GM23248 (cell line): ENCODE measurements at regions not wholly inside any gene's neighbourhood (a gene's known extent, or its start where the extent isn't known, plus 50 kb on each side); places are given as distances from the start of the nearest gene placed in this dataset.

Source experiments
- DNase-seq: peaks from one replicate; pipeline ENCODE4 v3.0.0-alpha.2; 2015
- H2AFZ ChIP-seq: fragments of 200-600 bp; sonication (generic); 2 replicates; pipeline ENCODE4 v1.6.1; 2016; ENCODE audit warnings: antibody characterized with exemption
- H3F3A ChIP-seq: fragments of 200-600 bp; sonication (generic); 2 replicates; pipeline ENCODE4 v1.6.1; 2016; ENCODE audit warnings: mild to moderate bottlenecking, antibody characterized with exemption, mixed run types; ENCODE audit not compliant: insufficient read depth
- H3K27ac ChIP-seq: fragments of 200-600 bp; sonication (generic); 2 replicates; pipeline ENCODE4 v1.5.1; 2016; ENCODE audit warnings: mild to moderate bottlenecking
- H3K27me3 ChIP-seq: fragments of 200-600 bp; sonication (generic); replicated peaks from 2 replicates; pipeline ENCODE4 v1.6.1; 2016; ENCODE audit warnings: mild to moderate bottlenecking; ENCODE audit not compliant: insufficient read depth
- H3K36me3 ChIP-seq: fragments of 200-600 bp; sonication (generic); 2 replicates; pipeline ENCODE4 v1.6.1; 2016; ENCODE audit warnings: low read depth, mild to moderate bottlenecking
- H3K4me1 ChIP-seq: fragments of 200-600 bp; sonication (generic); 2 replicates; pipeline ENCODE4 v1.6.1; 2016; ENCODE audit warnings: mild to moderate bottlenecking; ENCODE audit not compliant: insufficient read depth
- H3K4me2 ChIP-seq: fragments of 200-600 bp; sonication (generic); one replicate; pipeline ENCODE4 v1.6.1; 2016; ENCODE audit warnings: mild to moderate bottlenecking; ENCODE audit not compliant: unreplicated experiment
- H3K4me3 ChIP-seq: fragments of 200-600 bp; sonication (generic); 2 replicates; pipeline ENCODE4 v1.5.1; 2016; ENCODE audit warnings: mild to moderate bottlenecking
- H3K79me2 ChIP-seq: fragments of 200-600 bp; sonication (generic); 2 replicates; pipeline ENCODE4 v1.6.1; 2016; ENCODE audit warnings: mild to moderate bottlenecking; ENCODE audit not compliant: insufficient read depth
- H3K9ac ChIP-seq: fragments of 200-600 bp; sonication (generic); 2 replicates; pipeline ENCODE4 v1.6.1; 2016; ENCODE audit warnings: mild to moderate bottlenecking
- H3K9me2 ChIP-seq: fragments of 200-600 bp; sonication (generic); 2 replicates; pipeline ENCODE4 v1.6.1; 2016; ENCODE audit warnings: mixed run types, mild to moderate bottlenecking, moderate library complexity; ENCODE audit not compliant: insufficient read depth
- H3K9me3 ChIP-seq: fragments of 200-600 bp; sonication (generic); one replicate; pipeline ENCODE4 v1.6.1; 2017; ENCODE audit warnings: low read depth
- H4K20me1 ChIP-seq: fragments of 200-600 bp; sonication (generic); 2 replicates; pipeline ENCODE4 v1.6.0; 2016; ENCODE audit not compliant: insufficient read depth
- EZH2 ChIP-seq: fragments of 200-600 bp; sonication (generic); IDR thresholded peaks from 2 replicates; pipeline ENCODE4 v1.6.1; 2018; ENCODE audit warnings: antibody characterized with exemption, mild to moderate bottlenecking; ENCODE audit not compliant: insufficient read depth, poor library complexity, severe bottlenecking
- EZH2phosphoT487 ChIP-seq: fragments of 200-600 bp; sonication (generic); IDR thresholded peaks from 2 replicates; pipeline ENCODE4 v1.6.1; 2018; ENCODE audit warnings: antibody characterized with exemption, moderate library complexity, mild to moderate bottlenecking, low read depth; ENCODE audit not compliant: insufficient read depth
- WGBS, 2 experiments: methylation state at CpG; one replicate each; pipeline ENCODE4 v1.1.6; 2015 to 2017; ENCODE audit warnings: low lambda C conversion rate in 2 of 2, low coverage in 1 of 2; ENCODE audit errors: missing lambda C conversion rate in 2 of 2; 5-methylcytosine and 5-hydroxymethylcytosine counted together
- in situ Hi-C: fragments of 300-500 bp; cut with MboI; formaldehyde crosslinking; loops from 2 replicates; pipeline ENCODE4 v1.15.0; 2020

GRCh38 chr20:46833360-46833759, 61.3 kb upstream of the EYA2 start:
- in situ Hi-C loops, result no loop called here
- Histone ChIP-seq H4K20me1 (no peaks in the 10 kb centered on the region), H3K36me3 (no peaks in the 10 kb centered on the region), H3K4me2 (no peak overlapping the region), H2AFZ (no peak overlapping the region), H3K27ac (no peak overlapping the region), H3K27me3 (no peaks in the 10 kb centered on the region), H3F3A (no peaks in the 10 kb centered on the region), H3K9me2 (no peaks in the 10 kb centered on the region), H3K79me2 (no peaks in the 10 kb centered on the region), H3K4me1 (peaks cover 11% of the 10 kb centered on the region), H3K4me3 (no peak overlapping the region), H3K9ac (no peak overlapping the region), H3K9me3 (no peaks in the 10 kb centered on the region)
- DNase-seq, result no peak
- TF ChIP-seq EZH2 (no peak), EZH2phosphoT487 (no peak)
- 95 to 97% methylated on average over 3 of the region's 3 CpGs for WGBS, 2 experiments

GRCh38 chr20:46835418-46835817, 59.2 kb upstream of the EYA2 start:
- Histone ChIP-seq H3K79me2 (no peaks in the 10 kb centered on the region), H3K4me1 (peaks cover 6% of the 10 kb centered on the region; the same call in 1 of the 2 replicates), H3K36me3 (no peaks in the 10 kb centered on the region), H3K9ac (no peak overlapping the region), H3F3A (no peaks in the 10 kb centered on the region), H3K9me2 (no peaks in the 10 kb centered on the region), H3K4me2 (no peak overlapping the region), H3K27me3 (no peaks in the 10 kb centered on the region), H3K4me3 (no peak overlapping the region), H2AFZ (no peak overlapping the region), H4K20me1 (no peaks in the 10 kb centered on the region), H3K9me3 (no peaks in the 10 kb centered on the region), H3K27ac (no peak overlapping the region)
- peak; percentile 82 for DNase-seq
- 0% methylated on average over 1 of the region's 1 CpG for WGBS, 2 experiments
- TF ChIP-seq EZH2, result no peak
- TF ChIP-seq EZH2phosphoT487, result no peak
- in situ Hi-C loops, result no loop called here

- no peaks in the 10 kb centered on the region for H3K9me2 ChIP-seq
- no peaks in the 10 kb centered on the region for H3K79me2 ChIP-seq
- H3K4me3 ChIP-seq, result no peak overlapping the region
- WGBS, 2 experiments, result 50 to 71% methylated on average over 3 to 4 of the region's 4 CpGs
- H3K27me3 ChIP-seq, result no peaks in the 10 kb centered on the region
- no peak for DNase-seq
- H3K9ac ChIP-seq, result no peak overlapping the region
- no peaks in the 10 kb centered on the region for H3F3A ChIP-seq
- TF ChIP-seq EZH2phosphoT487 (no peak), EZH2 (no peak)
- H3K4me1 ChIP-seq, result peaks cover 6% of the 10 kb centered on the region; the same call in 1 of the 2 replicates
- H4K20me1 ChIP-seq, result no peaks in the 10 kb centered on the region
- no peak overlapping the region for H3K4me2 ChIP-seq
- no peak overlapping the region for H2AFZ ChIP-seq
- in situ Hi-C loops, result no loop called here
- H3K9me3 ChIP-seq, result no peaks in the 10 kb centered on the region
- no peaks in the 10 kb centered on the region for H3K36me3 ChIP-seq
- H3K27ac ChIP-seq, result no peak overlapping the region
Observed at GRCh38 chr20:46837083-46837482, 57.6 kb upstream of the EYA2 start.

GRCh38 chr20:46838011-46838410, 56.6 kb upstream of the EYA2 start:
- H3K4me1 ChIP-seq, result peaks cover 6% of the 10 kb centered on the region; the same call in 1 of the 2 replicates
- no peaks in the 10 kb centered on the region for H3K36me3 ChIP-seq
- DNase-seq, result no peak
- no peak overlapping the region for H2AFZ ChIP-seq
- in situ Hi-C loops, result no loop called here
- H3K27me3 ChIP-seq, result no peaks in the 10 kb centered on the region
- no peaks in the 10 kb centered on the region for H3K9me2 ChIP-seq
- no peaks in the 10 kb centered on the region for H3K9me3 ChIP-seq
- no peak overlapping the region for H3K9ac ChIP-seq
- 26 to 46% methylated on average over 2 of the region's 2 CpGs for WGBS, 2 experiments
- no peaks in the 10 kb centered on the region for H3F3A ChIP-seq
- H3K27ac ChIP-seq, result no peak overlapping the region
- TF ChIP-seq EZH2 (no peak), EZH2phosphoT487 (no peak)
- no peaks in the 10 kb centered on the region for H4K20me1 ChIP-seq
- H3K4me3 ChIP-seq, result no peak overlapping the region
- H3K4me2 ChIP-seq, result no peak overlapping the region
- no peaks in the 10 kb centered on the region for H3K79me2 ChIP-seq
